LNCAP (cell line): ENCODE measurements at regions not wholly inside any gene's neighbourhood (a gene's known extent, or its start where the extent isn't known, plus 50 kb on each side); places are given as distances from the start of the nearest gene placed in this dataset.

ENCODE experiments used
- CTCF ChIP-seq: fragments of 450-650 bp; IDR thresholded peaks from 2 replicates; pipeline ENCODE4 v1.5.1; 2017; ENCODE audit warnings: mild to moderate bottlenecking

- peak; percentile 55 for TF ChIP-seq CTCF
These were observed 131.0 kb upstream of the BMP2 start for GRCh38 chr20:6636209-6637159.

- TF ChIP-seq CTCF = no peak
These were observed 132.3 kb upstream of the BMP2 start for GRCh38 chr20:6635034-6635736.

- TF ChIP-seq CTCF = no peak
These were observed 135.3 kb upstream of the BMP2 start for GRCh38 chr20:6632187-6632586.

- no peak for TF ChIP-seq CTCF
These were observed 137.0 kb upstream of the BMP2 start for GRCh38 chr20:6630514-6630913.

- TF ChIP-seq CTCF = no peak
These were observed 137.9 kb upstream of the BMP2 start for GRCh38 chr20:6629564-6629963.

GRCh38 chr20:6626805-6627204 is 140.7 kb upstream of the BMP2 start:
- TF ChIP-seq CTCF = no peak

GRCh38 chr20:6623989-6624388 is 143.5 kb upstream of the BMP2 start:
- TF ChIP-seq CTCF = no peak
